ENCODE measurements at regions not wholly inside any gene's neighbourhood (a gene's known extent, or its start where the extent isn't known, plus 50 kb on each side); places are given as distances from the start of the nearest gene placed in this dataset.

DNA sequence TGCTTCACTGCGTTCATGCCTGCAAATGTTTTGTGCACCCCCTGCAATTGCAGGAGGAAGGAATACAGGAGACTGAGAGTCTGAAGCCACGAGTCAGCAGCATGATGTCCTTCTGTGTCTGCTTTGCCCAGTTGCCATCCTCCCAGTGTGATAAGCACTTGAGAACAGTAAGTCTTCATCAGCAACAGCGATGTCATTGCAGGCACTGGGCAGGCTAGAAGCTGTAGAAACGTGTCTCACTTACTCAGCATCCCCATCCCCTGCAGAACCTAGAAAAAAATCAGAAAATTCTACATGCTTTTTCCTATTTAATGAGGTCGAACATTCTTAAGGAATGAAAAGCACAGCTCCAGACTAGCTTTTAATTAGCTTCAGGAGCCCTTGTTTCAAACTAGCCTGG, 156.5 kb upstream of the LPP start:
- Histone ChIP-seq H3K9me3 (ENCODE audit: low read length) (no peaks in the 10 kb centered on the region), H3K27ac (ENCODE audit: low read depth, low read length, poor library complexity, severe bottlenecking) (no peak overlapping the region), H3K4me3 (ENCODE audit: low read depth, low read length, poor library complexity, severe bottlenecking) (no peak overlapping the region), H2AFZ (ENCODE audit: low read length) (peak overlapping the region; percentile 40; the same call in 1 of the 2 replicates), H3K9me2 (ENCODE audit: insufficient read depth, low read length) (no peaks in the 10 kb centered on the region), H3K36me3 (ENCODE audit: insufficient read depth, low read length) (no peaks in the 10 kb centered on the region), H3K79me2 (ENCODE audit: insufficient read depth, low read depth, low read length) (no peaks in the 10 kb centered on the region), H3K4me2 (ENCODE audit: low read length) (peak overlapping the region; percentile 83; the same call in 1 of the 2 replicates), H4K20me1 (ENCODE audit: insufficient read depth, low read length) (no peaks in the 10 kb centered on the region), H3K4me1 (ENCODE audit: insufficient read depth, low read length, poor library complexity, severe bottlenecking) (peaks cover 85% of the 10 kb centered on the region)
- TF ChIP-seq, protein P1, sequence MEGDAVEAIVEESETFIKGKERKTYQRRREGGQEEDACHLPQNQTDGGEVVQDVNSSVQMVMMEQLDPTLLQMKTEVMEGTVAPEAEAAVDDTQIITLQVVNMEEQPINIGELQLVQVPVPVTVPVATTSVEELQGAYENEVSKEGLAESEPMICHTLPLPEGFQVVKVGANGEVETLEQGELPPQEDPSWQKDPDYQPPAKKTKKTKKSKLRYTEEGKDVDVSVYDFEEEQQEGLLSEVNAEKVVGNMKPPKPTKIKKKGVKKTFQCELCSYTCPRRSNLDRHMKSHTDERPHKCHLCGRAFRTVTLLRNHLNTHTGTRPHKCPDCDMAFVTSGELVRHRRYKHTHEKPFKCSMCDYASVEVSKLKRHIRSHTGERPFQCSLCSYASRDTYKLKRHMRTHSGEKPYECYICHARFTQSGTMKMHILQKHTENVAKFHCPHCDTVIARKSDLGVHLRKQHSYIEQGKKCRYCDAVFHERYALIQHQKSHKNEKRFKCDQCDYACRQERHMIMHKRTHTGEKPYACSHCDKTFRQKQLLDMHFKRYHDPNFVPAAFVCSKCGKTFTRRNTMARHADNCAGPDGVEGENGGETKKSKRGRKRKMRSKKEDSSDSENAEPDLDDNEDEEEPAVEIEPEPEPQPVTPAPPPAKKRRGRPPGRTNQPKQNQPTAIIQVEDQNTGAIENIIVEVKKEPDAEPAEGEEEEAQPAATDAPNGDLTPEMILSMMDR (conservative IDR thresholded peaks at IDR 0.05; ENCODE audit: low read length), result no peak
- no peak for TF ChIP-seq EZH2phosphoT487 (IDR thresholded peaks at IDR 0.05; ENCODE audit: borderline replicate concordance, low read depth, low read length)
- no TSS peak for BruUV-seq (replicated peaks)
- DNase-seq (ENCODE audit: low spot score), result no peak
- CTCF ChIA-PET (ENCODE audit: unreplicated experiment), result no interaction called here
- intact Hi-C loops (cut with micrococcal nuclease; ENCODE audit: unreplicated experiment), result no loop called here
- POLR2A ChIA-PET, result interaction anchor here (0.7 to 8.7 kb wide), 13 partner anchors 11 to 400 kb away, joined by 3 to 122 read pairs (median 4); partner anchors contain the start of gene BCL6

DNA sequence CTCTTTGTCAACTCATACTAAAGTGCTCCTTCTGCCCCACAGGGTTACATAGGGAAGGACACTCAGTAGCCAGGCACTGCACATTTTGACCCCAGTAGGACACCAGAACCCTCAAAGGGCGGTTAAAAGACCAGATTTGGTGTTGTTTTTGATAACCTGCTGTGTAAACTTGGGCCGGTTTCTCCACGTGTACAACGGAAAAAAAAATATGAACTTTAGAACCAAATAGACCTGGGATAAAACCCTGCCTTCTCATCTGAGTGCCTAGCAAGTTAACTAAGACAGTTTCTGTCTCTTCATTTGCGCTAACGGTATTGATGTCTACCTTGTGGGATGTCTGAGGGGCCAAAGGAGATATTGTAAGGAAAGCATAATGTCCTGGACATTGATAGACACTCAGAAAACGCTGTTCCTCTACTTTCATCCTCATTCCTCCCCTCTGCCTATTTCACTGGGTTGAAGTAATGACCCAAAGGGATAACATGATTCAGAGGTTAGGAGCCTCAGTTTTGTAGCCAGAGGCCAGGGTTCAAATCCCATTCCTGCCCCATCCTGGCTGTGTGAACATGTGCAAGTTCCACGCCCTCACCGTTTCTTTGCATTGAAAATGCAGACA, 155.9 kb upstream of the LPP start:
- ChIA-PET POLR2A (interaction anchor here (0.6 to 8.7 kb wide), 10 partner anchors 11 to 200 kb away, joined by 3 to 122 read pairs (median 4); no protein-coding TSS in a partner anchor), CTCF (ENCODE audit: unreplicated experiment) (no interaction called here)
- peak overlapping the region; percentile 83 for H3K4me2 ChIP-seq (ENCODE audit: low read length)
- H3K4me1 ChIP-seq (ENCODE audit: insufficient read depth, low read length, poor library complexity, severe bottlenecking), result peaks cover 91% of the 10 kb centered on the region
- no peak for DNase-seq (ENCODE audit: low spot score)
- H3K27ac ChIP-seq (ENCODE audit: low read depth, low read length, poor library complexity, severe bottlenecking), result no peak overlapping the region
- H3K9me3 ChIP-seq (ENCODE audit: low read length), result no peaks in the 10 kb centered on the region
- no peaks in the 10 kb centered on the region for H4K20me1 ChIP-seq (ENCODE audit: insufficient read depth, low read length)
- H2AFZ ChIP-seq (ENCODE audit: low read length), result peak overlapping the region; percentile 40; the same call in 1 of the 2 replicates
- no peaks in the 10 kb centered on the region for H3K36me3 ChIP-seq (ENCODE audit: insufficient read depth, low read length)
- no peaks in the 10 kb centered on the region for H3K9me2 ChIP-seq (ENCODE audit: insufficient read depth, low read length)
- TF ChIP-seq, protein P1 (conservative IDR thresholded peaks at IDR 0.05; ENCODE audit: low read length), result no peak
- TF ChIP-seq EZH2phosphoT487 (IDR thresholded peaks at IDR 0.05; ENCODE audit: borderline replicate concordance, low read depth, low read length), result no peak
- no peaks in the 10 kb centered on the region for H3K79me2 ChIP-seq (ENCODE audit: insufficient read depth, low read depth, low read length)
- intact Hi-C loops (cut with micrococcal nuclease; ENCODE audit: unreplicated experiment), result no loop called here
- no peak overlapping the region for H3K4me3 ChIP-seq (ENCODE audit: low read depth, low read length, poor library complexity, severe bottlenecking)
- BruUV-seq (replicated peaks), result no TSS peak

DNA sequence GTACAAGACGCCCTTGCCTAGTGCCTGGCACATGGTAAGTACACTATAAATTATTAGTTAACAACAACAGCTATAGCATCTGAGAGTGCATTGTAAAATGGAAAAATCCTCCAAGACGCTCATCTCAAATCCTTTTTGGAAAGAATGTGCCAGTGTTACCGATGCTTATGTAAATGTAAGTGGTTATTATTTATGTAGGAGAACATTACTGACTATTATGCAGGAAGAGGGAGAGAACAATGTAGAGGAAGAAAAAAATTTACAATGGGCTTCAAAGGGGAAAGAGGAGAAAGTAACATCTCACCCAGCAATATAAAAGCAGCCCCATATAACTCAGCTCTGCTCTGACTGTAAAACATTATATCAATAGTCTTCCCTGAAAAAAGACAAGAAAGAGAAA, 155.3 kb upstream of the LPP start:
- intact Hi-C loops (cut with micrococcal nuclease; ENCODE audit: unreplicated experiment), result no loop called here

More for the DNA sequence above, 155.3 kb upstream of the LPP start:
- H3K4me1 ChIP-seq (ENCODE audit: insufficient read depth, low read length, poor library complexity, severe bottlenecking), result peaks cover 96% of the 10 kb centered on the region
- no peaks in the 10 kb centered on the region for H4K20me1 ChIP-seq (ENCODE audit: insufficient read depth, low read length)
- no peak for TF ChIP-seq EZH2phosphoT487 (IDR thresholded peaks at IDR 0.05; ENCODE audit: borderline replicate concordance, low read depth, low read length)
- TF ChIP-seq, protein P1 (conservative IDR thresholded peaks at IDR 0.05; ENCODE audit: low read length), result no peak
- ChIA-PET POLR2A (interaction anchor here (0.6 to 8.7 kb wide), 8 partner anchors 18 to 200 kb away, joined by 3 to 122 read pairs (median 6); no protein-coding TSS in a partner anchor), CTCF (ENCODE audit: unreplicated experiment) (interaction anchor here (0.5 kb wide), 1 partner anchor 9 kb away, joined by 3 read pairs; no protein-coding TSS in a partner anchor)
- H3K4me3 ChIP-seq (ENCODE audit: low read depth, low read length, poor library complexity, severe bottlenecking), result no peak overlapping the region
- H2AFZ ChIP-seq (ENCODE audit: low read length), result peak overlapping the region; percentile 40; the same call in 1 of the 2 replicates
- no peak for DNase-seq (ENCODE audit: low spot score)
- no peaks in the 10 kb centered on the region for H3K79me2 ChIP-seq (ENCODE audit: insufficient read depth, low read depth, low read length)
- no peaks in the 10 kb centered on the region for H3K9me2 ChIP-seq (ENCODE audit: insufficient read depth, low read length)
- no peaks in the 10 kb centered on the region for H3K36me3 ChIP-seq (ENCODE audit: insufficient read depth, low read length)
- peak overlapping the region; percentile 83 for H3K4me2 ChIP-seq (ENCODE audit: low read length)
- no TSS peak for BruUV-seq (replicated peaks)
- H3K27ac ChIP-seq (ENCODE audit: low read depth, low read length, poor library complexity, severe bottlenecking), result peak overlapping the region; percentile 96
- H3K9me3 ChIP-seq (ENCODE audit: low read length), result no peaks in the 10 kb centered on the region
